ENCODE measurements at regions not wholly inside any gene's neighbourhood (a gene's known extent, or its start where the extent isn't known, plus 50 kb on each side); places are given as distances from the start of the nearest gene placed in this dataset.

- Histone ChIP-seq H3K4me3 (no peak overlapping the region), H3K27ac (no peak overlapping the region)
These were observed 63.8 kb upstream of the LMO3 start for GRCh38 chr12:16669756-16670155.

DNA sequence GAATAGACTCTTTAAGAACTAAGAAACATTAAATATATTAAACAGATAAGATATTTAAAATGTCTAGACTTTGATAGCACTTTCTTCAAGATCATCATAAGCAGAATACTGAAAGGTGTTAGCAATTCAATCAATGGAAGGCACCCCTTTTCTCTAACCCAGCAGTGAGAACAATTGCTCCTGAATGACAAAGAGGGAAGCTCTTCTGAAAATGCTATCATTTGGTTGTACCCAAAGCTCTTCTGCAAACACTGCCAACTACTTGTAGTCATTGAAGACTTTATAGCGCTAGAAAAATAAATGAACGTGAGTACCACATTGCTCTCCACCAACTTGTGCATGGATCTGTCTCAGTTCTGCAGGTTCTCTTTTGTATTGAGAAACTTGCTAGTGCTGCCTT, 62.2 kb upstream of the LMO3 start:
- no peak overlapping the region for H3K4me3 ChIP-seq
- H3K27ac ChIP-seq: no peak overlapping the region

DNA sequence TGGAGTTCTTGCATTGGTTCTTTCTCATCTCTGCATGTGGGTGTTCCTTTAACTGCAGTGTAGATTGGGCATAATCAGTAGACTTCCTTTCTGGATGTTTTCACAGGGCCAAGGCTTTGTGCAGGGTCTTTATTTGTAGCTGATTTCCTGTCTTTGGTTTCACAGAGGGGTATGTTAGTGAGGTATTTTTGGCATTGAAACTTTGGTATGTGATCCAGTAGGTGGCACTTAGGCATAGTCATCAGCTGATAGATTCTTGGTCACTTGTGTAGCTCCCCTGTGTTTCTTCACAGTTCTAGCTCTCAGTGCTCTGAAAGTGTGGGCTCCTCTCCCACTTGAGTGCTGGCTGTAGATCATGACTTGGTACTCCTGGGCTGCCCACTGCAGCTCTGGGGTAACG, 52.7 kb upstream of the LMO3 start:
- H3K27ac ChIP-seq: no peak overlapping the region
- no peak overlapping the region for H3K4me3 ChIP-seq

Measured in skin epidermis (tissue), 12 donors.